K562 (cell line): ENCODE measurements at regions not wholly inside any gene's neighbourhood (a gene's known extent, or its start where the extent isn't known, plus 50 kb on each side); places are given as distances from the start of the nearest gene placed in this dataset.

Source experiments
- ATAC-seq: fragments of 200-7000 bp; cut with Tn5 transposase; 3 replicates; pipeline ENCODE4 v1.9.1; 2020; ENCODE audit warnings: moderate library complexity
- BruUV-seq: library from RNA; stranded (reverse); fragments of 400-500 nt; replicated peaks from 2 replicates; lab custom pipeline; 2021; lab: Mats Ljungman, UMichigan
- CTCF ChIA-PET: fragments of 300-600 bp; formaldehyde crosslinking; extraction: SDS; loops from one replicate; lab custom pipeline; 2021; ENCODE audit warnings: low intra/inter-chr PET ratio; lab: Yijun Ruan, JAX
- POLR2A ChIA-PET: fragments of 300-600, 350-650 bp; sonication (Branson Sonifier 250); formaldehyde crosslinking; extraction: SDS; loops from one replicate; lab custom pipeline; 2021; ENCODE audit warnings: antibody characterized with exemption, inconsistent platforms; lab: Yijun Ruan, JAX
- DNase-seq, 4 experiments: peaks; one replicate each; pipeline versions ENCODE4 v3.0.0 to v3.0.0-alpha.2; 2011 to 2018; ENCODE audit warnings: low spot score in 3 of 4, mixed read lengths in 3 of 4; ENCODE audit errors: extremely low read depth in 1 of 4
- FAIRE-seq: peaks from 2 replicates; lab custom pipeline; 2011; peaks lifted over from hg19 to GRCh38; lab: Jason Lieb, UNC
- H2AFZ ChIP-seq: 2 replicates; pipeline ENCODE4 v1.6.0; 2011; ENCODE audit warnings: low read depth, low read length, control low read depth, inconsistent platforms
- H3K27ac ChIP-seq: fragments of 200-600 bp; 3 replicates; pipeline ENCODE4 v1.8.0; 2011; ENCODE audit warnings: low read depth, mild to moderate bottlenecking, control low read depth, inconsistent platforms, low read length, moderate library complexity, mixed read lengths; ENCODE audit errors: extremely low read depth
- H3K27me3 ChIP-seq, 2 experiments: fragments of 300-600 bp in 1 of 2; 2 replicates in 1 of 2; 3 replicates in 1 of 2; pipeline versions ENCODE4 v1.6.0 to v1.8.0; 2011; ENCODE audit warnings: inconsistent platforms in 2 of 2, low read length in 2 of 2, mild to moderate bottlenecking in 1 of 2, mixed read lengths in 1 of 2, moderate library complexity in 1 of 2; ENCODE audit not compliant: control insufficient read depth in 2 of 2, insufficient read depth in 2 of 2
- H3K36me3 ChIP-seq: fragments of 300-600 bp; 3 replicates; pipeline ENCODE4 v1.8.0; 2011; ENCODE audit warnings: mild to moderate bottlenecking, low read length, inconsistent platforms; ENCODE audit not compliant: control insufficient read depth, insufficient read depth
- H3K4me1 ChIP-seq, 2 experiments: fragments of 200-600 bp in 1 of 2; replicated peaks in 1 of 2; 2 replicates in 1 of 2; 3 replicates in 1 of 2; pipeline versions ENCODE4 v1.5.1 to v1.8.0; 2011; ENCODE audit warnings: inconsistent platforms in 2 of 2, low read length in 2 of 2, mild to moderate bottlenecking in 1 of 2, mixed read lengths in 1 of 2, moderate library complexity in 1 of 2; ENCODE audit not compliant: control insufficient read depth in 2 of 2, insufficient read depth in 2 of 2
- H3K4me2 ChIP-seq: 2 replicates; pipeline ENCODE4 v1.6.1; 2011; ENCODE audit warnings: low read length, control low read depth, inconsistent platforms, mixed read lengths; ENCODE audit not compliant: insufficient read depth
- H3K4me3 ChIP-seq: fragments of 200-600 bp; sonication (generic), shearing (Covaris generic); 2 replicates; pipeline ENCODE4 v1.5.1; 2016; ENCODE audit warnings: control low read depth, inconsistent platforms
- H3K79me2 ChIP-seq: fragments of 200-600 bp; 3 replicates; pipeline ENCODE4 v1.8.0; 2011; ENCODE audit warnings: low read length, inconsistent platforms; ENCODE audit not compliant: control insufficient read depth, insufficient read depth
- H3K9ac ChIP-seq, 2 experiments: 2 replicates each; pipeline versions ENCODE4 v1.6.0 to v1.6.1; 2011; ENCODE audit warnings: low read depth in 2 of 2, low read length in 2 of 2, control low read depth in 1 of 2, inconsistent platforms in 1 of 2, mild to moderate bottlenecking in 1 of 2, mixed read lengths in 1 of 2; ENCODE audit not compliant: insufficient read depth in 1 of 2
- H3K9me1 ChIP-seq: one replicate; pipeline ENCODE4 v1.6.0; 2011; ENCODE audit warnings: inconsistent platforms, mild to moderate bottlenecking, low read length, moderate library complexity; ENCODE audit not compliant: control insufficient read depth, insufficient read depth
- H3K9me3 ChIP-seq: replicated peaks from 2 replicates; pipeline ENCODE4 v1.5.1; 2011; ENCODE audit warnings: low read depth, low read length, inconsistent platforms; ENCODE audit not compliant: control insufficient read depth, insufficient read depth
- H4K20me1 ChIP-seq: replicated peaks from 2 replicates; pipeline ENCODE4 v1.6.1; 2011; ENCODE audit warnings: low read length, inconsistent platforms, mixed read lengths; ENCODE audit not compliant: control insufficient read depth, insufficient read depth
- ARID4B ChIP-seq: sonication (generic); formaldehyde crosslinking; IDR thresholded peaks from 2 replicates; pipeline ENCODE4 v1.8.0; 2022; ENCODE audit warnings: mild to moderate bottlenecking, missing genetic modification reagents
- ARNT ChIP-seq, 2 experiments: fragments of 450-650 bp; IDR thresholded peaks; 2 replicates each; pipeline ENCODE4 v1.6.1; 2016; ENCODE audit warnings: mild to moderate bottlenecking in 1 of 2
- E2F3 ChIP-seq: fragments of 250-450 bp; sonication (Bioruptor Pico); IDR thresholded peaks from 2 replicates; pipeline ENCODE4 v1.4.0; 2020; ENCODE audit warnings: mild to moderate bottlenecking
- EWSR1 ChIP-seq: fragments of 450-650 bp; IDR thresholded peaks from 2 replicates; pipeline ENCODE4 v1.6.1; 2018; ENCODE audit warnings: borderline replicate concordance, mild to moderate bottlenecking, low read depth, moderate library complexity; ENCODE audit not compliant: partially characterized antibody
- GATAD2B ChIP-seq: fragments of 450-650 bp; IDR thresholded peaks from 2 replicates; pipeline ENCODE4 v1.6.1; 2017; ENCODE audit warnings: mild to moderate bottlenecking, borderline replicate concordance
- PYGO2 ChIP-seq: fragments of 450-650 bp; IDR thresholded peaks from 2 replicates; pipeline ENCODE4 v1.6.1; 2016; ENCODE audit warnings: mild to moderate bottlenecking, missing genetic modification characterization, moderate library complexity, missing compliant biosample characterization
- RHOXF2B ChIP-seq: fragments of 250-450 bp; sonication (Bioruptor Pico); conservative IDR thresholded peaks from 2 replicates; pipeline ENCODE4 v1.5.1; 2021
- SMAD2 ChIP-seq: fragments of 150-350 bp; IDR thresholded peaks from 2 replicates; pipeline ENCODE4 v1.6.1; 2014; ENCODE audit warnings: low read depth, mild to moderate bottlenecking, low read length
- SMARCB1 ChIP-seq: IDR thresholded peaks from 2 replicates; pipeline ENCODE4 v1.6.1; 2011; ENCODE audit warnings: improper control_type of control experiment, low read depth; ENCODE audit not compliant: insufficient read length
- SNRNP70 ChIP-seq: fragments of 200-400 bp; formaldehyde crosslinking; optimal IDR thresholded peaks from 2 replicates; pipeline ENCODE3; 2017; ENCODE audit warnings: low read depth, low read length
- SUPT5H ChIP-seq: fragments of 450-650 bp; IDR thresholded peaks from 2 replicates; pipeline ENCODE4 v1.6.1; 2016
- TGIF2 ChIP-seq: sonication (generic); formaldehyde crosslinking; IDR thresholded peaks from 2 replicates; pipeline ENCODE4 v1.8.1; 2022; ENCODE audit warnings: mild to moderate bottlenecking, missing genetic modification reagents, moderate library complexity
- ZKSCAN8 ChIP-seq: fragments of 200-800 bp; sonication (Bioruptor generic); IDR thresholded peaks from 2 replicates; pipeline ENCODE4 v1.6.1; 2016; ENCODE audit warnings: missing genetic modification characterization, missing compliant biosample characterization
- WGBS: fragments of 100-300 bp; shearing (Covaris generic); methylation state at CpG from one replicate; pipeline ENCODE4 v1.1.6; 2016; ENCODE audit warnings: low coverage, mixed read lengths; ENCODE audit not compliant: insufficient coverage; ENCODE audit errors: missing lambda C conversion rate; 5-methylcytosine and 5-hydroxymethylcytosine counted together
- in situ Hi-C: fragments of 300-500 bp; cut with MboI; formaldehyde crosslinking; loops from 4 replicates; pipeline ENCODE4 v1.15.0; 2018; ENCODE audit warnings: inconsistent platforms, mixed read lengths
- intact Hi-C: fragments of 100-400 bp; cut with micrococcal nuclease; formaldehyde crosslinking; loops from 2 replicates; pipeline ENCODE4 v1.14.2; 2022
- TF ChIP-seq, protein P1 (sequence below), 2 experiments: fragments of 450-650 bp; IDR thresholded peaks; 2 replicates each; pipeline ENCODE4 v1.6.1; 2018; ENCODE audit warnings: mild to moderate bottlenecking in 2 of 2, low read depth in 1 of 2; ENCODE audit not compliant: partially characterized antibody in 2 of 2
- TF ChIP-seq, protein P2 (sequence below): fragments of 450-650 bp; IDR thresholded peaks from 2 replicates; pipeline ENCODE4 v1.6.1; 2017; ENCODE audit warnings: mild to moderate bottlenecking, moderate library complexity

GRCh38 chr12:92581604-92582003, 121.2 kb upstream of the PLEKHG7 start:
- ATAC-seq (no peak), DNase-seq (no peak), FAIRE-seq (no peak)
- H3K79me2 ChIP-seq: no peaks in the 10 kb centered on the region
- ChIA-PET CTCF (no interaction called here), POLR2A (no interaction called here)
- 8% methylated on average over 1 of the region's 1 CpG for WGBS
- no peak overlapping the region for H2AFZ ChIP-seq
- no peaks in the 10 kb centered on the region for H3K4me1 ChIP-seq
- peaks cover 0 to 3% of the 10 kb centered on the region in 2 experiments; a peak in 3 of 5 replicates for H3K27me3 ChIP-seq
- no peak overlapping the region for H3K27ac ChIP-seq
- no peaks in the 10 kb centered on the region for H3K9me1 ChIP-seq
- H3K36me3 ChIP-seq: no peaks in the 10 kb centered on the region
- no peaks in the 10 kb centered on the region for H4K20me1 ChIP-seq
- no peak overlapping the region for H3K4me2 ChIP-seq
- no peak overlapping the region for H3K4me3 ChIP-seq
- intact Hi-C loops: no loop called here
- BruUV-seq: no TSS peak
- in situ Hi-C loops: no loop called here
- no peaks in the 10 kb centered on the region for H3K9me3 ChIP-seq
- no peak overlapping the region for H3K9ac ChIP-seq
- TF ChIP-seq ZKSCAN8 (CRISPR knock-in tag) (no peak), SMAD2 (no peak), E2F3 (CRISPR knock-in tag) (no peak), ARNT (IDR thresholded peaks at IDR 0.05) (no peak), PYGO2 (tag) (no peak), RHOXF2B (no peak), EWSR1 (no peak), SUPT5H (no peak), SNRNP70 (no peak), TGIF2 (CRISPR knock-in tag) (no peak), SMARCB1 (no peak), GATAD2B (no peak), ARID4B (CRISPR knock-in tag) (no peak)
- TF ChIP-seq, protein P1, sequence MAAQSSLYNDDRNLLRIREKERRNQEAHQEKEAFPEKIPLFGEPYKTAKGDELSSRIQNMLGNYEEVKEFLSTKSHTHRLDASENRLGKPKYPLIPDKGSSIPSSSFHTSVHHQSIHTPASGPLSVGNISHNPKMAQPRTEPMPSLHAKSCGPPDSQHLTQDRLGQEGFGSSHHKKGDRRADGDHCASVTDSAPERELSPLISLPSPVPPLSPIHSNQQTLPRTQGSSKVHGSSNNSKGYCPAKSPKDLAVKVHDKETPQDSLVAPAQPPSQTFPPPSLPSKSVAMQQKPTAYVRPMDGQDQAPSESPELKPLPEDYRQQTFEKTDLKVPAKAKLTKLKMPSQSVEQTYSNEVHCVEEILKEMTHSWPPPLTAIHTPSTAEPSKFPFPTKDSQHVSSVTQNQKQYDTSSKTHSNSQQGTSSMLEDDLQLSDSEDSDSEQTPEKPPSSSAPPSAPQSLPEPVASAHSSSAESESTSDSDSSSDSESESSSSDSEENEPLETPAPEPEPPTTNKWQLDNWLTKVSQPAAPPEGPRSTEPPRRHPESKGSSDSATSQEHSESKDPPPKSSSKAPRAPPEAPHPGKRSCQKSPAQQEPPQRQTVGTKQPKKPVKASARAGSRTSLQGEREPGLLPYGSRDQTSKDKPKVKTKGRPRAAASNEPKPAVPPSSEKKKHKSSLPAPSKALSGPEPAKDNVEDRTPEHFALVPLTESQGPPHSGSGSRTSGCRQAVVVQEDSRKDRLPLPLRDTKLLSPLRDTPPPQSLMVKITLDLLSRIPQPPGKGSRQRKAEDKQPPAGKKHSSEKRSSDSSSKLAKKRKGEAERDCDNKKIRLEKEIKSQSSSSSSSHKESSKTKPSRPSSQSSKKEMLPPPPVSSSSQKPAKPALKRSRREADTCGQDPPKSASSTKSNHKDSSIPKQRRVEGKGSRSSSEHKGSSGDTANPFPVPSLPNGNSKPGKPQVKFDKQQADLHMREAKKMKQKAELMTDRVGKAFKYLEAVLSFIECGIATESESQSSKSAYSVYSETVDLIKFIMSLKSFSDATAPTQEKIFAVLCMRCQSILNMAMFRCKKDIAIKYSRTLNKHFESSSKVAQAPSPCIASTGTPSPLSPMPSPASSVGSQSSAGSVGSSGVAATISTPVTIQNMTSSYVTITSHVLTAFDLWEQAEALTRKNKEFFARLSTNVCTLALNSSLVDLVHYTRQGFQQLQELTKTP (IDR thresholded peaks at IDR 0.05; ENCODE audit: low read depth in 1 of 2, partially characterized antibody in 2 of 2): no peak
- TF ChIP-seq, protein P2, sequence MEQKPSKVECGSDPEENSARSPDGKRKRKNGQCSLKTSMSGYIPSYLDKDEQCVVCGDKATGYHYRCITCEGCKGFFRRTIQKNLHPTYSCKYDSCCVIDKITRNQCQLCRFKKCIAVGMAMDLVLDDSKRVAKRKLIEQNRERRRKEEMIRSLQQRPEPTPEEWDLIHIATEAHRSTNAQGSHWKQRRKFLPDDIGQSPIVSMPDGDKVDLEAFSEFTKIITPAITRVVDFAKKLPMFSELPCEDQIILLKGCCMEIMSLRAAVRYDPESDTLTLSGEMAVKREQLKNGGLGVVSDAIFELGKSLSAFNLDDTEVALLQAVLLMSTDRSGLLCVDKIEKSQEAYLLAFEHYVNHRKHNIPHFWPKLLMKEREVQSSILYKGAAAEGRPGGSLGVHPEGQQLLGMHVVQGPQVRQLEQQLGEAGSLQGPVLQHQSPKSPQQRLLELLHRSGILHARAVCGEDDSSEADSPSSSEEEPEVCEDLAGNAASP: no peak
